HG03025 (cell line): ENCODE measurements at regions not wholly inside any gene's neighbourhood (a gene's known extent, or its start where the extent isn't known, plus 50 kb on each side); places are given as distances from the start of the nearest gene placed in this dataset.

Experiments used
- ATAC-seq: cut with Tn5 transposase; IDR thresholded peaks from one replicate; pipeline ENCODE4 v1.9.1; 2021; ENCODE audit warnings: mild to moderate bottlenecking, moderate library complexity; ENCODE audit not compliant: unreplicated experiment, low FRiP score

DNA sequence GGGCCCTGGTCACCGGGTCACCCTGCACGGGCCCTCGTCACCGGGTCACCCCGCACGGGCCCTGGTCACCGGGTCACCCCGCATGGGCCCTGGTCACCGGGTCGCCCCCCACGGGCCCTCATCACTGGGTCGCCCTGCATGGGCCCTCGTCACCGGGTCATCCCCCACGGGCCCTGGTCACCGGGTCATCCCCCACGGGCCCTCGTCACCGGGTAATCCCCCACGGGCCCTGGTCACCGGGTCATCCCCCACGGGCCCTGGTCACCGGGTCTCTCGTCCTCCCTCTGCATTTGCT is 77.6 kb downstream of the RIPK4 start:
- ATAC-seq = no peak

GRCh38 chr21:41687633-41688032 is 79.2 kb downstream of the RIPK4 start:
- no peak for ATAC-seq

DNA sequence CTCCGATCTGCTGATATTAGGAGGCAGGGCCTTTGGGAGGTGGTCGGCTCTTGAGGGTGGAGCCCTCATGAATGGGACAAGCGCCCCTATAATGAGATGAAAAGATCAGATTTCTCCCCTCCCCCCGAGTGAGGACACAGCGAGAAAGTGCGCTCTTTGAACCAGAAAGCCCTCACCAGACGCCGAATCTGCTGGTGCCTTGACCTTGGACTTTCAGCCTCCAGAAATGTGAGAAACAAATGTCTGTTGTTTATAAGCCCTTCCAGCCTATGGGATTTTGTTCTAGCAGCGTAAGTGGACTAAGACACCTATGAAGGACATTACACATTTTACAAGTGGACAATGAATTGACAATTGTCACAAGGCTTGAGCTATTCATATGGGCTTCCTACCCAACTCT is 80.2 kb downstream of the RIPK4 start:
- no peak for ATAC-seq

GRCh38 chr21:41685511-41686149 is 81.2 kb downstream of the RIPK4 start:
- ATAC-seq = no peak

GRCh38 chr21:41684381-41685245 is 82.2 kb downstream of the RIPK4 start:
- no peak for ATAC-seq

GRCh38 chr21:41683815-41684214 is 83.0 kb downstream of the RIPK4 start:
- no peak for ATAC-seq

- no peak for ATAC-seq
Observed at GRCh38 chr21:41682719-41683179, 84.1 kb downstream of the RIPK4 start.

DNA sequence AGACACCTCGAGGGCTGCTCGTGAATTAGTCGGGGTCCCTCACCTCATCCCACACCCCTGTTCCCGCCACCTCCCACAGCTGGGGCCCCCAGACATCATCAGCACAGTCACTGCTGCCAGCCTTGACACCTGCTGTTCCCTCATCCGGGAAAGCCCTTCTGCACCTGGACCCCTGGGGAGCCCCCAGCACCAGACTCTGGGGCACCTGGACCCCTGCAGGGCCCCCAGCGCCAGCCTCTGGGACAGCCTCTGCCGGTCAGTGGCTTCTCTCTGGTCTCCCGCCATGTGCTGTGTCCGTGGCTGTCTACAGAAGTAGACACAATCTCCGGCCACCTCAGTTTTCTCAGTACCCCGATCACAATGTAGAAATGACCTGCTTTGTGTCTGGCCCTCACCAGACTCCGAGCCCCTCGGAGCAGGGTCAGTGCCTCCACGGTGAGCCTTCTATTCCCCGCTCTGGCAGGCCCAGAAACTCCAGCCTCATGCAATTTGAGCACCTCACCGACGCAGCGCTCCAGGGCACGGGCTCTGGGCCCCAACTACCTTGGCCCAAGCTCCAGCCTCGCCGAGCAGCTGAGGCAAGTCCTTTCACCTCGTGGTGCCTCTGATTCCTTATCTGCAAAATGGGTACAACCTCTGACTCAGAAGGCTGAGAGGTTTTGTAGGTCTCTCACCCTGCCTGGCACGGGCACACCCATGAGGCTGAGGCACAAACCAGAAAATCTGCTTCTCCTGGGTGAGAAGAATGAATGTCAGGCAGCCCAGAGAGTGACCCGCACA is 84.7 kb downstream of the RIPK4 start:
- no peak for ATAC-seq

DNA sequence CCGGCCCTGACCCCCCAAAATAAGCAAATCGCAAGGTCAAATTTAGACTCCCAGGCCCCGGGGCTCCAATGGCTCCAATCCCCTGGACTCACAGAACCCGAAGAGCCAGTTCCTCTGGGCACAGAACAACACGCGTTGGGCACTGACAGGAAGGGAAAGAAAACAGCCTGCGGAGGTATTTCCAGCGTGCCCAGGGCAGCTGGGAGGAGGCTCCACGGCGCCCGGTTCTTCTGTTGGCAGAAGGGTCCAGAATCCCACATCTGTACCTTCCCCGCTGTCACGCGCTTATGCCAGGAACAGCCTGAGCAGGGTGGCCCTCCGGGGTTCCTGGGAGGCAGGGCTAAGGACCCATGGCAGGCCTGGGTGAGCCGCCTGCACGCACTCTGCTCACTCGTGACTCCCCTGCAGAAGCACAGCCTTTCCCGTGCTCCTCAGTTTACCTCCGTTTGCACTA is 85.5 kb downstream of the RIPK4 start:
- no peak for ATAC-seq

DNA sequence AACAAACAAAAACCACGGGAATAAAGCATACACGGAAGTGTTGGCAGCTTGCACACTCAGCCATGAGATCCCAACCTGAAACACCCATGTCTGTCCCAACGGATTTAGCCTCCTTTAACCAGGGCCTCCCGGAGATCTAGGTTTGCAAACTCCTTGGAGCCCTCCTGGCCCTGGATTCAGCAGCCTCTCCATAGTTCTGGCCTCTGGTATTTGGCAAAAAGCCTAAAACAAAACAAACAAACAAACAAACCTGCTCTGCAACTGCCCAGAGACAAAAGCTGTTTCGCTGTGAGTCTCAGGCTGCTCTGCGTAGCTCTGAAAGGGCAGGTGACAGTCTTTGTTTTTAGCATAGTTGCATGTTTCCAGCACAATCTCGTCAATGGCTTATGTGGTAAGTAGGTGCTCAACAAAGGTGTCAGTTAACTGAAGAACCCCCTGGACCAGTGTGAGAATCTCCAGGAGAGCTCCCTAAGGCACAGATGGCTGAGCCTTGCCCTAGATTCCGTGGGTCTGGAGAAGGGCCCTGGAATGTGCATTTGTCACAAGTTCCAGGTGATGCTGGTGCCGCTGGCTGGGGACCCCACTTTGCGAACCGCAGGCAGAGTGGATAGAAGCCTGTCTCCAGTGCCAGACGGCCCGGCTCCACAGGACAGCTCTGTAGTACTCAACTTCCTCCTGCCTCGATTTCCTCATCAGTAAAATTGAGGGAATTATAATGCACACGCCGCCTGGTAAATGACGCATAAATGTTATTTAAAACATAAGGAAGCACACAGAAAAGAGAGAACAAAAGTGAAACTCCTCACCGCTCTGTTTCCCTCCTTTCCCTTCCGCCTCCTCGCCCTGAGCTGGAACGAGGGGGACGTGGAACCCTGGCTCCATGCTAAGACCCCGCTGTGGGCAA is 86.2 kb downstream of the RIPK4 start:
- no peak for ATAC-seq

GRCh38 chr21:41678924-41679318 is 87.9 kb downstream of the RIPK4 start:
- ATAC-seq = no peak

GRCh38 chr21:41678016-41678923 is 88.6 kb downstream of the RIPK4 start:
- no peak for ATAC-seq

GRCh38 chr21:41677671-41678015 is 89.2 kb downstream of the RIPK4 start:
- no peak for ATAC-seq

DNA sequence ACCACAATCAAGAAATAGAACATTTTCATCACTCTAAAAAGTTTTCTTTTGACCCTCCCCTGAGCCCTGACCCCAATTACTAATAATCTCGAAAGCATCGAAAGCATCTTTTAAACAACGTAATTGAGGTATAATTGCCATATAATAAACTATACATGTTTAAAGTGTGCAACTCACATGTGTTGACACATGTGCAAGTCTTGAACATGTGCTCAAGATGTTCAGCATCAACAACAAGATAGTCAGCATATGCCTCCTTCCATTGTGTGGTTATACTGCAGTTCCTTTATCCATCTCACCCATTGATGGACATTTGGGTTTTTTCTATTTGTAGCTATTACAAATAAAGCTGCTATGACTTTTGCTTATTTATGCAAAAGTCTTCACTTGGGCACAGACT is 90.7 kb downstream of the RIPK4 start:
- no peak for ATAC-seq

- ATAC-seq = no peak
Observed at GRCh38 chr21:41675574-41675973, 91.3 kb downstream of the RIPK4 start.

DNA sequence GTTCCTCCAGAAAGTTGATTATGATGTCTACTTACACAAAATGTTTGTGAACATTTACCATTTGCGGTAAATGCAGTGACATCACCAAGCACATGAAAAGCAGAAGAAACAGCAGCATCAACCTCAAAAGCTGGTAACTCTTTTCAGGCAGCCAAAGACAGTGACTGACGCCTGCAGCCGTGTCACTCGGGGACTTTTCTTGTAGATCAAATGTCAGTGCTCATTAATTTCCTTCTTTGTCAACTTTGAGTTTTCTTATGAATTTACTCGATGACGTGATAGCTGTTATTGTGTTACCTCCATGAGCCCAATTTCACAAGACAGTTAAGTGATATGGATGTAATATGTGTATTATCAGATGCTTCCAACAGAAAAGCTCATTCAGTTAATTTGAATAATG is 92.5 kb downstream of the RIPK4 start:
- ATAC-seq = no peak

DNA sequence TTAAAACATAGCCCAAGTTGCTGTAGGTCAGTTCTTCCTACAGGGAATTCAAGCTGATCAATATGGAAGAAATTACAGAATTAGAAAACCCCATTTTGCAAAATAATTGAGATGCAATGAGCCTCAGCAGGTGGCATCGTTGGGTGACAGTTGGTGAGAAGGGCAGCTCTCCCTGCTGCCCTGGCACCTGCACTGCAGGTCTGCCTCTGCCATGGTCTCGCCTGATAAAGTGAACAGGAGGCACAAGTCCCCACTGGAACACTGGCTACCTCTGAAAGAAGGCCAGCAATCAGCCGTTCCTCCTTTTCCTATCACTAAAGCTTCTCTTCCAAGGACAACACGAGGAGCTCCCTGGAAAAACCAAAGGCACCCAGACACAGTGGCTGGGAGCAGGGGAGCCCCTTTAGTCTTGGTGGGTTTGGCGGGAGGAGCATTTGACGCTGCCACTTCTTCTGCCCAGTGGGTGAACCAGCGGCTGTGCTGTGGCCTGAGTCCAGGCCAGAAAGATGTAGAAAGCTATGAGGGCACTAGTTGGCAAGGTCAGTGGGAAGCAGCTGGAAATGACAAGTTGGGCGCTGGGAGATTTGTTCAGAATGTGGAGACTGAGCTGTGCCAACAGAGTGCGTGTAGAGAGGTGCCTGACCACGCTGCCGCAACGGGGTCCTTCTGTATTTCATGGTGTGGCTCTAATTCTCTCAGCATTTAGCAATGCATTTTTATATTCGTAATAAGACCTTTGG is 93.1 kb downstream of the RIPK4 start:
- no peak for ATAC-seq

GRCh38 chr21:41673071-41673470 is 93.8 kb downstream of the RIPK4 start:
- no peak for ATAC-seq

DNA sequence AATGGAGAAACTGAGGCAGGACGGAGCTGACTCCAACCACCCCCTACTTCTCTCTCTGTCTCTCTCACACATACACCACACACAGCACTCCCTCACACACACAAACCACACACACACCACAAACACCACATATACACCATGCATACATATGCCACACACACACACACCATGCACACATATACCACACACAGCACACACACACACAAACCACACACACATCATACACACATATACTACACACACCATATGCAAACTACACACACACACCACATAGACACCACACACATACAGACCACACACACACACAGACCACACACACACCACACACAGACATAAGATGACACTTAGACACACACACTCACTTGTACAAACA is 94.3 kb downstream of the RIPK4 start:
- ATAC-seq = no peak
